GM12864 (cell line): ENCODE measurements at regions not wholly inside any gene's neighbourhood (a gene's known extent, or its start where the extent isn't known, plus 50 kb on each side); places are given as distances from the start of the nearest gene placed in this dataset.

Source experiments
- DNase-seq: peaks from one replicate; pipeline ENCODE4 v3.0.0-alpha.2; 2011; ENCODE audit warnings: low read depth
- H3K4me3 ChIP-seq: 2 replicates; pipeline ENCODE4 v1.5.1; 2011; ENCODE audit warnings: mild to moderate bottlenecking, low read depth, low read length, control low read depth
- CTCF ChIP-seq: IDR thresholded peaks from 2 replicates; pipeline ENCODE4 v1.5.1; 2011; ENCODE audit warnings: low read depth, mild to moderate bottlenecking, moderate library complexity, low read length, control low read depth, inconsistent platforms; ENCODE audit errors: missing control alignments

GRCh38 chr3:106610362-106610959, 741.6 kb upstream of the CBLB start:
- no peak overlapping the region for H3K4me3 ChIP-seq
- no peak for DNase-seq
- TF ChIP-seq CTCF = no peak

GRCh38 chr3:106611116-106611515, 742.3 kb upstream of the CBLB start:
- H3K4me3 ChIP-seq = no peak overlapping the region
- TF ChIP-seq CTCF = no peak
- no peak for DNase-seq

DNA sequence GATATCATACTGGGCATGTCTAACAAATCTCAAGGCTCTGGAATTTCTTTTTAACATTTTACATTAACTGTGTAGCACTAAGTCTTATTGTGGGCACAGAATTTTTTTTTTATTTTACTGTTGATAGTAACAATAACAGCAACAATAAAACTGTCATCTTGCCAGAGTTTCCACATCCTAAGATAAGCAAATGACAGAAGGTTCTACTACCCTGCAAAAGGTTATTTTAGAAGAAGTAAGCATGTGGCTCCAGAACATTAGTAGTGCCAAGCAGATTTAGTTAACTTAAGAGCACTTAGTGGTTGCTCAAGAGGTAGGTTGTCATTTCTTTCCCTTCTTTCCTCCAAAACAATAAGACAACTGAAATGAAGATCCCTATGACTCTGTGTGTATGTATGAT, 743.0 kb upstream of the CBLB start:
- DNase-seq = no peak
- no peak for TF ChIP-seq CTCF

GRCh38 chr3:106616556-106616955, 747.7 kb upstream of the CBLB start:
- TF ChIP-seq CTCF = no peak
- no peak overlapping the region for H3K4me3 ChIP-seq

More for the DNA sequence above, 743.0 kb upstream of the CBLB start:
- H3K4me3 ChIP-seq = no peak overlapping the region

GRCh38 chr3:106617276-106617675, 748.5 kb upstream of the CBLB start:
- no peak overlapping the region for H3K4me3 ChIP-seq
- no peak for TF ChIP-seq CTCF
- no peak for DNase-seq

More at GRCh38 chr3:106616556-106616955, 747.7 kb upstream of the CBLB start:
- no peak for DNase-seq

GRCh38 chr3:106620646-106621045, 751.8 kb upstream of the CBLB start:
- TF ChIP-seq CTCF = no peak
- H3K4me3 ChIP-seq = no peak overlapping the region
- DNase-seq = no peak

- no peak for DNase-seq
- H3K4me3 ChIP-seq = no peak overlapping the region
- TF ChIP-seq CTCF = no peak
Observed at GRCh38 chr3:106624154-106624553, 753.1 kb upstream of the CCDC54 start.
